DOHH2 (cell line): ENCODE measurements at regions not wholly inside any gene's neighbourhood (a gene's known extent, or its start where the extent isn't known, plus 50 kb on each side); places are given as distances from the start of the nearest gene placed in this dataset.

Source experiments
- H3F3A ChIP-seq: fragments of 200-600 bp; sonication (generic), shearing (Covaris generic); 2 replicates; pipeline ENCODE4 v1.6.0; 2016; ENCODE audit warnings: antibody characterized with exemption, mild to moderate bottlenecking; ENCODE audit not compliant: control insufficient read depth, insufficient read depth
- H3K27ac ChIP-seq: fragments of 200-600 bp; sonication (generic); 2 replicates; pipeline ENCODE4 v1.5.1; 2014; ENCODE audit warnings: low read depth, mild to moderate bottlenecking, low read length, moderate library complexity
- H3K27me3 ChIP-seq: fragments of 200-600 bp; sonication (generic); 2 replicates; pipeline ENCODE4 v1.6.1; 2014; ENCODE audit warnings: mild to moderate bottlenecking, low read length, mixed read lengths; ENCODE audit not compliant: control insufficient read depth
- H3K36me3 ChIP-seq: fragments of 200-600 bp; sonication (generic); 2 replicates; pipeline ENCODE4 v1.6.1; 2014; ENCODE audit warnings: mild to moderate bottlenecking, low read length, moderate library complexity, mixed read lengths; ENCODE audit not compliant: control insufficient read depth
- H3K4me1 ChIP-seq: fragments of 200-600 bp; sonication (generic); 2 replicates; pipeline ENCODE4 v1.6.1; 2014; ENCODE audit warnings: mild to moderate bottlenecking, low read length, mixed read lengths; ENCODE audit not compliant: control insufficient read depth
- H3K4me2 ChIP-seq: fragments of 200-600 bp; sonication (generic); 2 replicates; pipeline ENCODE4 v1.6.0; 2014; ENCODE audit warnings: mild to moderate bottlenecking, low read length, moderate library complexity
- H3K4me3 ChIP-seq: fragments of 200-600 bp; sonication (generic); 2 replicates; pipeline ENCODE4 v1.5.1; 2014; ENCODE audit warnings: mild to moderate bottlenecking, low read length, mixed read lengths
- H3K79me2 ChIP-seq: fragments of 200-600 bp; sonication (generic); 2 replicates; pipeline ENCODE4 v1.6.1; 2014; ENCODE audit warnings: mild to moderate bottlenecking, low read length, mixed read lengths; ENCODE audit not compliant: control insufficient read depth
- H3K9me2 ChIP-seq: fragments of 200-600 bp; sonication (generic); replicated peaks from 2 replicates; pipeline ENCODE4 v1.6.1; 2014; ENCODE audit warnings: mild to moderate bottlenecking, low read length, mixed read lengths; ENCODE audit not compliant: control insufficient read depth
- H3K9me3 ChIP-seq: fragments of 200-600 bp; sonication (generic); 2 replicates; pipeline ENCODE4 v1.6.1; 2014; ENCODE audit warnings: antibody characterized with exemption, low read length, mixed read lengths; ENCODE audit not compliant: control insufficient read depth, insufficient read depth
- H4K20me1 ChIP-seq: fragments of 200-600 bp; sonication (generic); 2 replicates; pipeline ENCODE4 v1.6.0; 2014; ENCODE audit warnings: low read depth, mild to moderate bottlenecking, antibody characterized with exemption, low read length, moderate library complexity; ENCODE audit not compliant: control insufficient read depth, insufficient read depth
- CTCF ChIP-seq: fragments of 200-600 bp; sonication (generic); IDR thresholded peaks from one replicate; pipeline ENCODE4 v1.5.1; 2014; ENCODE audit warnings: antibody characterized with exemption, mild to moderate bottlenecking, low read depth, low read length; ENCODE audit not compliant: poor library complexity, severe bottlenecking
- EZH2phosphoT487 ChIP-seq: fragments of 200-600 bp; sonication (generic); IDR thresholded peaks from 2 replicates; pipeline ENCODE4 v1.6.1; 2017; ENCODE audit warnings: borderline replicate concordance, mild to moderate bottlenecking, antibody characterized with exemption, low read length, moderate library complexity, mixed read lengths

GRCh38 chr20:52536841-52537400, 345.3 kb upstream of the ZFP64 start:
- TF ChIP-seq CTCF (no peak), EZH2phosphoT487 (no peak)
- H3K9me3 ChIP-seq, result no peaks in the 10 kb centered on the region
- H3K36me3 ChIP-seq, result no peaks in the 10 kb centered on the region
- no peaks in the 10 kb centered on the region for H3K79me2 ChIP-seq
- H3K4me1 ChIP-seq, result no peaks in the 10 kb centered on the region
- H3K4me2 ChIP-seq, result no peak overlapping the region
- H3F3A ChIP-seq, result no peaks in the 10 kb centered on the region
- no peaks in the 10 kb centered on the region for H3K9me2 ChIP-seq
- no peak overlapping the region for H3K4me3 ChIP-seq
- H3K27me3 ChIP-seq, result no peaks in the 10 kb centered on the region
- no peak overlapping the region for H3K27ac ChIP-seq
- H4K20me1 ChIP-seq, result no peaks in the 10 kb centered on the region

- Histone ChIP-seq H3K27me3 (no peaks in the 10 kb centered on the region), H3K36me3 (no peaks in the 10 kb centered on the region), H3K4me1 (no peaks in the 10 kb centered on the region), H3K9me3 (no peaks in the 10 kb centered on the region), H4K20me1 (no peaks in the 10 kb centered on the region), H3K79me2 (no peaks in the 10 kb centered on the region), H3F3A (no peaks in the 10 kb centered on the region), H3K4me3 (no peak overlapping the region), H3K4me2 (no peak overlapping the region), H3K9me2 (no peaks in the 10 kb centered on the region), H3K27ac (no peak overlapping the region)
- TF ChIP-seq EZH2phosphoT487 (no peak), CTCF (no peak)
Observed at GRCh38 chr20:52536040-52536439, 344.5 kb upstream of the ZFP64 start.

GRCh38 chr20:52534616-52535015, 343.0 kb upstream of the ZFP64 start:
- H3F3A ChIP-seq, result no peaks in the 10 kb centered on the region
- H3K4me2 ChIP-seq, result no peak overlapping the region
- H3K36me3 ChIP-seq, result no peaks in the 10 kb centered on the region
- H3K4me1 ChIP-seq, result no peaks in the 10 kb centered on the region
- H3K9me2 ChIP-seq, result no peaks in the 10 kb centered on the region
- no peak for TF ChIP-seq CTCF
- TF ChIP-seq EZH2phosphoT487, result no peak
- no peaks in the 10 kb centered on the region for H3K79me2 ChIP-seq
- H3K4me3 ChIP-seq, result no peak overlapping the region
- no peak overlapping the region for H3K27ac ChIP-seq
- H4K20me1 ChIP-seq, result no peaks in the 10 kb centered on the region
- H3K9me3 ChIP-seq, result no peaks in the 10 kb centered on the region
- no peaks in the 10 kb centered on the region for H3K27me3 ChIP-seq
